D721Med (cell line): ENCODE measurements at regions not wholly inside any gene's neighbourhood (a gene's known extent, or its start where the extent isn't known, plus 50 kb on each side); places are given as distances from the start of the nearest gene placed in this dataset.
"Not testable (repeated sequence)": the region's sequence is repeated elsewhere in the genome, so short reads cannot be mapped to it uniquely, and the experiment has no call there.

Experiments used
- DNase-seq: peaks from one replicate; pipeline ENCODE4 v3.0.0; 2011; ENCODE audit warnings: low spot score; ENCODE audit not compliant: insufficient read length
- FAIRE-seq: peaks from 2 replicates; lab custom pipeline; 2011; peaks lifted over from hg19 to GRCh38; lab: Jason Lieb, UNC
- TF ChIP-seq, protein P1 (sequence below): IDR thresholded peaks from 2 replicates; pipeline ENCODE4 v1.5.1; 2012; ENCODE audit warnings: mild to moderate bottlenecking, control low read depth; ENCODE audit not compliant: insufficient read depth; ENCODE audit errors: missing control alignments

DNA sequence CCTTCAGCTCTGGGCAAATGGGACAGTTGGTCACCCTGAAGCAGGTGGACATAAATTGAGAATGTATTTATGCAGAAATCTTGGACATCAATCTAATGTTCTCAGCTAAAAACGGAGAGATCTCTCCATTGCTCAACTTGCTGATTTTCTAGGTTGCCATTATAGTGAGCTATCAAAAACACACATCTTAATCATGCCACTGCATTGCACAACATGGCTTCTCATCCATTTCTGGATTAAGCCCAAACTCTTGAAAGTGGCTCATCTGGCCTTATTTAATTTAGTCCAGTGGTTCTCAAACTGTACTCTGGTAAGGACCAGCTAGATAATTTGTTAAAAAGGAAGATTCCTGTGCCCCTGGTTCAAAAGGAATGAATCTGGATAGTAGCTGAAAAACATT, 324.9 kb upstream of the CITED2 start:
- DNase-seq (no peak), FAIRE-seq (no peak)
- TF ChIP-seq, protein P1, sequence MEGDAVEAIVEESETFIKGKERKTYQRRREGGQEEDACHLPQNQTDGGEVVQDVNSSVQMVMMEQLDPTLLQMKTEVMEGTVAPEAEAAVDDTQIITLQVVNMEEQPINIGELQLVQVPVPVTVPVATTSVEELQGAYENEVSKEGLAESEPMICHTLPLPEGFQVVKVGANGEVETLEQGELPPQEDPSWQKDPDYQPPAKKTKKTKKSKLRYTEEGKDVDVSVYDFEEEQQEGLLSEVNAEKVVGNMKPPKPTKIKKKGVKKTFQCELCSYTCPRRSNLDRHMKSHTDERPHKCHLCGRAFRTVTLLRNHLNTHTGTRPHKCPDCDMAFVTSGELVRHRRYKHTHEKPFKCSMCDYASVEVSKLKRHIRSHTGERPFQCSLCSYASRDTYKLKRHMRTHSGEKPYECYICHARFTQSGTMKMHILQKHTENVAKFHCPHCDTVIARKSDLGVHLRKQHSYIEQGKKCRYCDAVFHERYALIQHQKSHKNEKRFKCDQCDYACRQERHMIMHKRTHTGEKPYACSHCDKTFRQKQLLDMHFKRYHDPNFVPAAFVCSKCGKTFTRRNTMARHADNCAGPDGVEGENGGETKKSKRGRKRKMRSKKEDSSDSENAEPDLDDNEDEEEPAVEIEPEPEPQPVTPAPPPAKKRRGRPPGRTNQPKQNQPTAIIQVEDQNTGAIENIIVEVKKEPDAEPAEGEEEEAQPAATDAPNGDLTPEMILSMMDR: no peak

DNA sequence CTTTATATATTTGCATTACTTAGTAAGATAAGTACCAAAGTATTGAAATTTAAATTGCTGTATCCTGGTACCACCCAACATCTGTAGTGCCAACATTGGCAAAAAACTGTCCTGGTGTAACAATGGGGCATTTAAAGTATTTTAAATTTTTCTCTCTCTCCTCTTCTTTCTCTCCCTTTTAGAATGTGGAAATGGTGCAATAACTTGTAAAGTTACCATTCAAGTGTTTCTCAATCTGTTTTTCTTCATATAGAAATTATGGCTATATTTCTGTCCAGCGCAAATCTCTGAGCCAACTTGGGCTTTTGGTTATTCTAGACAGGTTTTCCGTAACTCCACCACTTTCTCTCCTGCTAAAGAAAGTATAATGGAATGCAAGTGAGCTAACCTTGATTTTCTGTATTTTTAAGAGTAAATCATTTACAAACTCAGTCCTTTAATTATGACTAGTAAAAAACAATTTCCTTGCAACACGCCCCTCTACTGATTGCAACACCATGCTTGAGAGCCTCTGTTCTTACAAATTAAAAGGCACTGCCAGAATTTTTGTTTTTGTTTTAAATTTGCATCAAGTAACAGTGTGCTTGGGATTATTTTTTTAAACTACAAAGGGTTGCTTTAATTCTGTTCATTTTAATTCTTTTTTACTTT, 324.2 kb upstream of the CITED2 start:
- DNase-seq (no peak), FAIRE-seq (no peak)
- TF ChIP-seq, protein P1: no peak

DNA sequence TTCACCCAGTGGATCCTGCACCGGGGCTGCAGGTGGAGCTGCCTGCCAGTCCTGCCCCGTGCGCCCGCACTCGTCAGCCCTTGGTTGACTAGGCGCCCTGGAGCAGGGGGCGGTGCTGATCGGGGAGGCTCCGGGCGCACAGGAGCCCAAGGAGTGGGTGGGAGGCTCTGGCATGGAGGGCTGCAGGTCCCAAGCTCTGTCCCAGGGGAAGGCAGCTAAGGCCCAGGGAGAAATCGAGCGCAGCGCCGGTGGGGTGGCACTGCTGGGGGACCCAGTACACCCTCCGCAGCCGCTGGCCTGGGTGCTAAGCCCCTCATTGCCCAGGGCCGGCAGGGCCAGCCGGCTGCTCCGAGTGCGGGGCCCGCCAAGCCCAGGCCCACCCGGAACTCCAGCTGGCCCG, 323.4 kb upstream of the CITED2 start:
- not testable (repeated sequence) for DNase-seq, FAIRE-seq

DNA sequence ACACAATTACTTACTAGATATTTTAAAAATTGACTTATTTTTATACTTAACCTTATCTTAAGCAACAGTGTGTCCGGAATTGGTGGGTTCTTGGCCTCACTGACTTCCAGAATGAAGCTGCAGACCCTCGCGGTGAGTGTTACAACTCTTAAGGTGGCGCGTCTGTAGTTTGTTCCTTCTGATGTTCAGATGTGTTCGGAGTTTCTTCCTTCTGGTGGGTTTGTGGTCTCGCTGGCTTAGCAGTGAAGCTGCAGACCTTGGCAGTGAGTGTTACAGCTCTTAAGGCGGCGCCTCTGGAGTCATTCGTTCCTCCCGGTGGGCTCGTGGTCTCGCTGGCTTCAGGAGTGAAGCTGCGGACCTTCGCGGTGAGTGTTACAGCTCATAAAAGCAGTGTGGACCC, 322.5 kb upstream of the CITED2 start:
- not testable (repeated sequence) for DNase-seq

DNA sequence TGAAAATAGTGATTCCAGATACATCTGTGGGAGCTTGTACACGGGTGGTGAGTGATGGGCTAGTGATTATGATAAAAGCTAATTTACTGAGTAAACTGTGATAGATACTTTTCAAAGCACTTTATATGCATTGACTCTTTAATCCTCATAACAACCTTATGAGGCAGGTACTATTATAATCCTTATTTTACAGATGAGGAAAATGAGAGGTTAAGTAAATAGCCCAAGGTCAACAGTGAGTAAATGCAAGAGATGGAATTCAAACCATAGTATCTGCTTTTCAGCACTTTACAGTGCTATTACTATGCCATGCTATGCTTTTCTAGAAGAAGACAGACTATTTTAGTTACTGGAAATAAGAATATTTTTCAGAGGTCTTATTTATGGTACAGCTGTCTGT, 320.9 kb upstream of the CITED2 start:
- FAIRE-seq: no peak
- DNase-seq: no peak
- TF ChIP-seq, protein P1: no peak

More for the DNA sequence above, 322.5 kb upstream of the CITED2 start:
- not testable (repeated sequence) for FAIRE-seq

DNA sequence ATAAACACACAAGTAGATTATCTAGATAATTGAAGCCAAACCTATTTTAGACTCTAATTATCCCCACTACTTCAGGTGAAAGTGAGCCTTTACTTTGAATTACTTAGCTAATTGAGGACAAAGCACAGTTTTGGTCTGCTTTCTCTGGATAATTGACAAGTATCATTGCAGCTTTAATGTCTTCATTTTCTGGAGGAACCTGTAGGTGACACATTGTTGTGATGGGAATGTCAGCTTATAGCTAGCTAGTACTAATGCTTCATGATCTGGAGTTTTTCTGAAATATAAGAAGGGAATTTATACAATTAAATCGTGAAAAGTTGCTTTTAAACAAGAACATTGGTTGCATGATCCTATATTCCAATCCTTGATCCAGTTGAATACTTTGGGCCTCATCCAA, 319.3 kb upstream of the CITED2 start:
- no peak for FAIRE-seq
- no peak for DNase-seq
- TF ChIP-seq, protein P1: no peak

DNA sequence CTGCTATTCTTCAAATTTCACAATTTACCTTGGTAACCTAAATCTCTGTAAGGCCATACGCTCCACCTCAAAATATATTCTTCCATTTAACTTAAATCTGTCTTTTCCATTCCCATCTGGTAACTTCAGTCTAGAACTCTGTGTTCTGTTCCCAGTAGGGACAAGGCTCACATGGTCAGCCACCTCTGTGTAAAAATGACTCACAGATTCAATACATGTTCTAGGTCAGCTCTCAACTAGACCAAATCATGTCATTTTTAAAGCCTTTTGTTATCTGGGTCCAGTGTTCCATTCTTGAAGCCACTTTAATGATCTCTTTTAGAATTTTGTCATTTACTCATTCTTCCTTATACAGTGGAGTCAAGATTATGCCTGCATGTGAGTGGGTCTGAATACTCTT, 315.6 kb upstream of the CITED2 start:
- DNase-seq: no peak
- FAIRE-seq: no peak
- TF ChIP-seq, protein P1: no peak

DNA sequence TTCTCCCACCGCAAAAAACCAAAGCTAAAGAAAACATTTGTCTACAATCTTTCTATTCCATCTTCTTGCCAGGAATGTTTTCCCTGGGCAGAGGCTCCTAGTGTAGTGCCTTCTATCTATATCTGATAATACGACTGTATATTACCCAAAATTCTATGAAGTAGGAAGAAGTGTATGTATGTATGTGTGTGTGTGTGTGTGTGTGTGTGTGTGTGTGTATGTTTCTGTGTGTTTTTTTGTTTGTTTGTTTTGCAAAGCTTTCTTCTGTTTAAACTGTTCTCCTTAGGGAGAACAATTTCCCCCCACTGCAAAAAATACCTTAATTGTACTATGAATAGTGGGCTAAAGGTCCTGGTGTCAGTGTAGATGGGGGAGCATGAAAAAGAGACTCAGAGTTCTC, 312.6 kb upstream of the CITED2 start:
- DNase-seq (no peak), FAIRE-seq (no peak)
- TF ChIP-seq, protein P1: no peak
